ENCODE measurements at regions not wholly inside any gene's neighbourhood (a gene's known extent, or its start where the extent isn't known, plus 50 kb on each side); places are given as distances from the start of the nearest gene placed in this dataset.
"Not testable (repeated sequence)": the region's sequence is repeated elsewhere in the genome, so short reads cannot be mapped to it uniquely, and the experiment has no call there.

DNA sequence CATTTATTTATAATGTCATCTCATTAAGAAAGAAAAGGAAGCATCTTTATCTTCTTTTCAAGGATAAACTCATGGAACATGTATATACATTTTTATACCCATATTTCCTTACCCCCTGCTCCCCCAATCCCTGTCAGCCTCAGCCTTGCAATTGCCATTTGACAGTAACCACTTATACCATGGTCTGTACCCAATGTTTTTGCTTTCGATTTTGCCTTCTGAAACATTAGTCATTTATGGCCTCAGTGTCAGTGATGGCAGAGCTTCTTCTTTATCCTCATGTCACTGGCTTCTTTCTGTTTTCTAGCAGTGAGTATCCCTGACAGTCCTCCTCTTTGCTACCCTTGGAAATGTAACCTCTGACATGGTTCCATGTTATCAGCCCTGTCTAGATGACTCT, 228.4 kb downstream of the SPRY1 start:
- DNase-seq (ENCODE audit: low read depth in 1 of 2, low spot score in 1 of 2), result no peak

DNA sequence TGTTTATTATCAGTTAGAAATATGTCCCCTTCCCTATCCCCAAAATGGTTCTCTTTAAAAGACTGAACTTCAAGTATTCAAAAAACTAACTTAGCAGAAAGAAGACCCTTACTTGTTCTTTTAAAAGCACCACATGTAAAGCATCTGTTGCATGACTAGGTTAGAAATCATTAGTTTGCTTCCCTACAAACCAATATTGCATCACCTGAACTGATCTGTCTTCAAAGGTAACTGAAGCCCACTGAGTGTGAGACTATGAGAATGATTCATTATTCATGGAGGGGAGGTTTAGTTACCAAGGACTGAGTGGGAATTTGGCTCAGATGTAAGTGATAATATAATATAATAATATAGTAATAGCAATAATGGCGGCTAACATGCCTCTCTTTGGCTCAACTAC, 231.7 kb downstream of the SPRY1 start:
- DNase-seq (ENCODE audit: low read depth in 1 of 2, low spot score in 1 of 2), result no peak

DNA sequence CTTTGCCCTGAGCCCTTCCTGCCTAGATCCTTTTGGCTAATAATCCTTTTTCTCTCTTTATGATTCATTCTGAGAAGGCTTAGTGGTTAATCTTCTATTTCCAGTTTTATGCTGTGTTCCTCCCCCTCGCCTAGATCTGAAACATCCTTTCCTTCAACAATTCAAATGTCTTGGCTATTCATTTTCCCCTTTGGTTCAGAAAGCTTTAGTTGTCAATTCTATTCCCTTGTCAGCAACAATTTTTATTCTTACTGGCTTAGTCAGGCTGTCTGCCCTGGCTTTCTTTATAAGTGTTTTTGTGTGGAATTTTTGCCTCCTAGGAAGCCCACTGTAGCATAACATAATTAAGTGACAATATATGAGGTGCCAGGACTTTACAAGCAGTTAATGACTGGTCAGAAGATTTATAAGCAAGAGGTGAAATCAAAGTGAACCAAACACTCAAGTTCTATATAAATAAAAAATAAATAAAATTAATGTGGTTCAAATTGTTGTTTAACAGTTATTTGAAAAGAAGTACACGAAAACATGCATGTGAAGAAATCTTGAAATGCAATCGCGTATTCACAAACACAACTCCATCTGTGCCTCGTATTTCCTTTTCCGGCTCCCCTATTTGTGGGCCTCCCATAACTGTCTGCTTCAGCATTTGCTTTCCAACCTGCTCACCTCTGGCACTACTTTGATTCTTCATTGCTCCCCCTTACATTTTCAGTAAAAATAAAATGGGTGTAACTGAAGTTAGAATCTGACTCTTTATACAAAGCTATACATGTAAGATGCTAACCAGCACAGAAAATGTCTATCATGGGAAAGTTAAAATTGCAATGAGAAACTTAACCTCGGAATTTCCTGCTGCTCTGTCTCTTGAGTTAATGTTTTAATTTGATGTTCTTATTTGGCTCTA, 235.4 kb downstream of the SPRY1 start:
- no peak for DNase-seq (ENCODE audit: low read depth in 1 of 2, low spot score in 1 of 2)

DNA sequence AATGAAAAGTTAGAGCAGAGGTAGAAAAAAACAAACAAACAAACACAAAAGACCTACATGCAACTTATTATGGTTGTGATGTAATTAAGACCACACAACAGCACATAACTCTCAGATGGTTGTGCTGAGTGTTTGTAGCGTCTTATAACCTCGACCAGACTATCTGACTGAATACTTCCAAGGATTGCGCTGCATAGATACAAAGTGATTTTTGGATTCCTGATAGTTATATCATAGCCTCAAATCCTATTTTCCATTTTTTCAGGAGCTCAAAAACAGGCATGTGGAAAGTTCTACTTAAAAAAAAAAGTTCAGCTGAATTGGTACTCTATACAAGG, 236.1 kb downstream of the SPRY1 start:
- no peak for DNase-seq (ENCODE audit: low read depth in 1 of 2, low spot score in 1 of 2)

DNA sequence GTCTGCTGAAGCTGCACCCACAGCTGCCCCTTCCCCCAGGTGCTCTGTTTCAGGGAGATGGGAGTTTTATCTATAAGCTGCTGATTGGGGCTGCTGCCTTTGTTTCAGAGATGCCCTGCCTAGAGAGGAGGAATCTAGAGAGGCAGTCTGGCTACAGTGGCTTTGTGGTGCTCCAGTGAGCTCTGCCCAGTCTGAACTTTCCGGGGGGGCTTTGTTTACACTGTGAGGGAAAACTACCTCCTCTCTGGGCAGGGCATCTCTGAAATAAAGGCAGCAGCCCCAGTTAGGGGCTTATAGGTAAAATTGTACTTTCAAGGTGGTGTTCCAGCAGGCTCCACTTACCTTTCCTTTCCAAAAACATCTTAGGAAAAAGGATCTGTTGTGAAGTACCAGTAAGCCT, 242.2 kb downstream of the SPRY1 start:
- no peak for DNase-seq (ENCODE audit: low read depth in 1 of 2, low spot score in 1 of 2)

DNA sequence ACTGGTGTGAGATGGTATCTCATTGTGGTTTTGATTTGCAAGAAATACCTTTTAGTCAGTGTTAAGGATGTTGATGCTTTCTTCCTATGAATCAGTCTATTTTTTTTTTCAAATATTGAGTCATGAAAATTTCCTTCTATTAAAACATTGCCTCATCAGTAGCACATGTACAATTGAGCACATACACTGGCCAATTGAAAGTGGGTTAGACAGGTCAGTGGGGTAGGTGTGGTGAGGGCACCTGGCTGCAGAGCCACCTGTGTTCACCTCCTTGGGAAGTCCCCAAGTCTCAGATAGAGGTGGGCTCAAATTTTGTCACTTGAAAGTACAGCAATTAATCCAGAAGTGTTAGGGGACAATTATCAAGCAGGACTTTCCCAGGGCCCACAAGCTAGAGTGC, 243.7 kb downstream of the SPRY1 start:
- DNase-seq (ENCODE audit: low read depth in 1 of 2, low spot score in 1 of 2), result no peak

DNA sequence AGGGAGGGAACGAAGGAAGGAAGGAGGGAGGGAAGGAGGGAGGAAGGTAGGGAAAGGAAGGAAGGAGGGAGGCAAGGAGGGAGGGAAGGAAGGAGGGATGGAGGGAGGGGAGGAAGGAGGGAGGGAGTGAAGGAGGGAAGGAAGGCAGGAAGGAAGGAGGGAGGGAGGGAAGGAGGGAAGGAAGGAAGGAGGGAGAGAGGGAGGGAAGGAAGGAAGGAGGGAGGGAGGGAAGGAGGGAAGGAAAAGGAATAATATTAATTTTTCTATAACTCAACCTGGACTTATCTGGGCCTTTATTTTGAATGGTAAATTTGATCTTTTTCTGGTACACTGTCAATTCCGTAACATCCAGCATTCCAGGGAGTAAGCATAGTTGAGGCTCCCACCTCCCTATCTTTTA, 244.2 kb downstream of the SPRY1 start:
- DNase-seq (ENCODE audit: low read depth in 1 of 2, low spot score in 1 of 2), result no peak

DNA sequence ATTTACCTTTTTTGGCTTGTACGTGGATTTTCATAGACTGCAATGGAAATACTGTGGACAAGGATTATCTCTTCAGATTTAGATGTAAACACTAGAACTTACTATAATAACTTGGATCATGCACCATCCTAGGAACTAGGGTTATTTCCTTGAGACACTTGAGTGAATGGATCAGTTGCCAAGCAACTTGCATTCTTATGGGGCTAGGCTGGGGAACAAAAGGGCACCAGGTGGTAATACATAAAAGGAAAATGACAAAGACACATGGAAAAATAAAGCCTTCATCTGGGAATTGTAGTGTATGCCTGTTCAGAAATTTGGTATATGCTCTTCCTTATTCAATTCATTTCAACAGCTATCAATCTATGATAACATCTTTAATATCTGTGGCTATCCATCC, 247.1 kb downstream of the SPRY1 start:
- no peak for DNase-seq (ENCODE audit: low read depth in 1 of 2, low spot score in 1 of 2)

DNA sequence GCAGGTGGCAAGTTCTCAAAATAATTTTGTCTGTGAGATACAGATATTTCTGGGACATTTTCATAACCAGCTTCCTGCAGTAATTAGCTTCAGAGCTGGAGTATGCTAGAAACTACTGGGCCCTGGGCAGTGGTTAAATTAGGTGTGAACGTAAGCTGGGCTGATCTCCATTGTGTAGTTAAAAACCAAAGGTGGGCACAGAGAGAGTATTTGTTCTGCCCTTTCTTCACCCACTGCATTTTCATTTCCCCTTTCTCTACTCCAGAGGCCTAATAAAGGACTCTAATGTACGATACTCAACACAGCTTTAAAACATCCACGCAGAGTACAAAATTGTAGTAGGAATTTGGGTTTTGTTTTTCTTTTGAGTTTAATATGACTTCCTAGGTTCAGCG, 252.7 kb downstream of the SPRY1 start:
- no peak for DNase-seq (ENCODE audit: low read depth in 1 of 2, low spot score in 1 of 2)

DNA sequence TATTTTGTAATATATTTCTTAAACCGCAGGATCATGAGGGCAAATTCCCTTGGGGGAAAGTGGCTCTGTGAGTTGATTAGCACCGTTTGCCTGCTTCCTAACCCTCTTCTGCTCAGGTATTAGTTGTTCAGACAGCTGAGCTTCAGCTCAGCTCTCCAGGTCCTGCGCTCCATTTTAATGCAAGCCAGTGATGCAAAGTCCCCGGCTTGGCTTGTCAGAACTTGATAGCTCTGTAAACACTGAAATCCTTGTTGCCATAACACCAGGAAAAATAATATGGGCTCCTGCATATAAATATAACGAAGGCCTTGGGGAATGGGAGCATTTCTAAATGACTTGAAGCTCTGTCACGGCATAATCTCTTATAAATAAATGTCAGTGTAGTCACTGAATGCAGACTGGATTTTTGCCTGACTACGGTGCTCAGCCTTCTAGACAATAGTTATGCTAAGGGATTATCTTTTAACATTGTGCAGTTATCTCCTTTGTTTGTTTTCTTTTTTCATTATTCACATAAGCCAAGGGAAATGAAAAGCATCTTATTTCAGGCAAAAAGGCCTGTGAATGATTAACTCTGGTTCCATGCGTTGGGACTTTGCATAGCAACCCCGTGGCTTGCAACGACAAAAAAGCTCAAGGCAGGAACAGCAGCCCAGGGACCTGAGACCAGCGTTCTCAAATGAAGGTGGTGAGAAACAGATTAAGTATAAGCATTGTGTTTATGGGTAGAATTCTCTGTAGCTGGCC, 253.2 kb downstream of the SPRY1 start:
- no peak for DNase-seq (ENCODE audit: low read depth in 1 of 2, low spot score in 1 of 2)

DNA sequence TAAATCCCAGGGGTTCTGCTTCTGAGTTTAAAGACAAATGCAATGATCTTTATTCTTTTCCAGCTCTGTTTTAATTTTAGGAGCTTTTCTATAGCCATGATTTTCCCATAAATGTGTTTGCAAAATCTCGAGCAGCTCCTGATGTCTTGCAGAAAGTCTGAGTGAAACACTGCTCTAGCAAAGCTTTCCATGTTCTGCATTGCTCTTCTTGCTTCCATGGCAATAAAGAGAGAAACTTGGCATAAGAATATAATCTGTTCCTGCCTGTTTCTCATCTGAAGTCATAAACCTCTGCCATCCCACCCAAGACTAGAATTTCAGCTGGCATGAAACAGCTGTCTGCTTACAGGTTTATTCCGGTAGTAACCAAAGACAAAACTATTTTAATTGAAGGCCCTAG, 254.5 kb downstream of the SPRY1 start:
- no peak for DNase-seq (ENCODE audit: low read depth in 1 of 2, low spot score in 1 of 2)

DNA sequence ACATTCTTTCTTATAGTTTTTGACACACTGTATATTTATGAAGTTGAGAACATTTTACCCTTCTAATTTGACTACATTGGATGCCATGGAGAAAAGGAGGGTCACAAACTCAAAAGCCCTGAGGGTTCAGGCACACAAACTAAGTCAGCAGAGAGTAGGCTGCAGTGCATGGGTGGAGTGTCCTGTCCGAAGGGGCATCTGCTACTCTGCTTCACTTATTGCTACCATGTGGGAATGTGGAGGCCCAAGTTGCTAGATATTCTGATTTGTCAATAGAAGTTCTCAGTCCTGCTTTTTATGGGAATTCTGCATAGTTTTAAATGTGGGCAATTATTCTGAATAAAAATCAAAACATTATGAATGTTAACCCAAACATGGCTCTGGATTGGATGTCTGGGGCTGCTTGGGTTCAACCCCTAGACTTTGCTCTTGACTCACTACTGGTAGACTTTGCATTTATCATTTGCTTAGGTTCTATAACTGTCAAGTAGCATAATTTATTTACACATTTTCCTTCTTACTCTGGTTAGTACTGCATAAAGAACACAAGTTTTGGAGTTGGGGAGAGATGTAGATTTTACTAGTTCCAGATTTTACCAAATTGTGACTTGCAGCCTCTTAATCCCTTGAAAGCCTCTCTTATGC, 255.1 kb downstream of the SPRY1 start:
- DNase-seq (ENCODE audit: low read depth in 1 of 2, low spot score in 1 of 2), result no peak

DNA sequence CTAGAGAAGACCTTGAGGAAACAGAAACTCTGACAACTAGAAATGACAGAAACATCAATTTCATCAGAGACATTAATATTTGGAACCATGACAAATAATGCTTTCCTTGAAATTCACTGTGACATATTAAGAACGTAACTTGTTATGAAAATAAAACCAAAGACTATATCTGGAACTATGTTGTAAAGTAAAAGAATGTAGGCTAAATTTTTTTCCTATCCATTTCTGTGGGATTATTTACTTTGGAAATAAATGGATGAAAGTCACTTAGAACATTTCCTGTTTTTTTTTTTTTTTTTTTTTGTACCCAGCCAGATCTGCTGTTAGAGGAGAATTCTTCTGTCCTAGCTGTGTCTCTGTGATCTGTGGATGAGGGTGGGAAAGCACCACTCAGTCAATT, 255.9 kb downstream of the SPRY1 start:
- no peak for DNase-seq (ENCODE audit: low read depth in 1 of 2, low spot score in 1 of 2)

DNA sequence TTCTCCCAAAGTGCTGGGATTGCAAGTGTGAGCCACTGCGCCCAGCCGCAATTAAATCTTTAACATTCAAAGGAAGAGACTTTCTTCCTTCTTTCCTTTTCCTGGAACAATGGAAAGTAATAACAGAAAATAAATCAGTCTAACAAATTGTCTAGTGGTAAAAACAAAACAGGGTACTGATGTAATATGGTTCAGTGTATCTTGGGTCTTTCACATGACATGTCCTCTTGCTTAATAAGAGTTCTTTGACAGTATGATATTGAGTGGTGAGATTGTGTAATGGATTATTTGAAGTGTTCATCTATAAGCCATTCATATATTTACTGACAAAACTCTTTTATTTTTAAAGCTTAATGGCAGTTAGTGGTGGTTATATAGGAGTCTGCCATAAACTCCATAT, 256.6 kb downstream of the SPRY1 start:
- no peak for DNase-seq (ENCODE audit: low read depth in 1 of 2, low spot score in 1 of 2)

DNA sequence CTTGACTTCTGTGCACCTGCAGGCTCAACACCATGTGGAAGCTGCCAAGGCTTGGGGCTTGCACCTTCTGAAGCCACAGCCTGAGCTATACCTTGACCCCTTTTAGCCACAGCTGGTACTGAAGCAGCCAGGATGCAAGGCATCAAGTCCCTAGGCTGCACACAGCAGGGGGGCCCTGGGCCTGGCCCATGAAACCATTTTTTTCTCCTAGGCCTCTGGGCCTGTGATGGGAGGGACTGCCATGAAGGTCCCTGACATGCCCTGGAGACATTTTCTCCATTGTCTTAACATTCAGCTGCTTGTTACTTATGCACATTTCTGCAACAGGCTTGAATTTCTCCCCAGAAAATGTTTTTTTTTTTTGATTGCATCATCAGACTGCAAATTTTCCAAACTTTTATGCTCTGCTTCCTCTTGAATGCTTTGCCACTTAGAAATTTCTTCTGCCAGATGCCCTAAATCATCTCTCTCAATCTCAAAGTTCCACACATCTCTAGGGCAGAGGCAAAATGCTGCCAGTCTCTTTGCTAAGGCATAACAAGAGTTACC, 260.2 kb downstream of the SPRY1 start:
- not testable (repeated sequence) for DNase-seq (ENCODE audit: low read depth in 1 of 2, low spot score in 1 of 2)

DNA sequence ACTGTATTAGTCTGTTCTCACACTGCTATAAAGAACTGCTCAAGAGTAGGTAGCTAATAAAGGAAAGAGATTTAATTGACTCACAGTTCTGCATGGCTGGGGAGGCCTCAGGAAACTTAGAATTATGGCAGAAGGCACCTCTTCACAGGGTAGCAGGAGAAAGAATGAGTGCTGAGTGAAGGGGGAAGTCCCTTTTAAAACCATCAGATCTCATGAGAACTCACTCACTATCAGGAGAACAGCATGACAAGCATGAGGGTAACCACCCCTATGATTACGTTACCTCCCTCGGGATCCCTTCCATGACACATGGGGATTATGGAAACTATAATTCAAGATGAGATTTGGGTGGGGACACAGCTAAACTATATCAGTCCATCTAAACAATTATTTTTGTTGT, 261.0 kb downstream of the SPRY1 start:
- not testable (repeated sequence) for DNase-seq (ENCODE audit: low read depth in 1 of 2, low spot score in 1 of 2)

DNA sequence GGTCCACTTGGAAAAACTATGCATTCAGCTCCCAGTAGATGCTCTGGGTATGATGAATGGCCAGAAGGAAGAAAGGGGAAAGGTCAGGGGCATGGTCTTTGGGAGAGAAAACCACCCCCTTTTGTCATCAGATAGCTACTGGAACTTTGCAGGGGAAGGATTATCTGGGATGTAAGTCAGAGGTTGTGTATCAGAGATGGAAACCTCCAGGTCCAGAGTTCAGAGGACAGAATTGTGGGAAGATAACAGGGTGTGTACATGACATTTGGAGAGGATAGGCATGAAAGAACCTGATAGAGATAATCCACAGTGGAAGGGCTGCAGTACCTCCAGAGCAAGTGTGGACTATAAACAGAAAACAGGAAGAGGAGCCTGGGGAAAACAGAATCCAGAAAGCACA, 262.7 kb downstream of the SPRY1 start:
- DNase-seq (ENCODE audit: low read depth in 1 of 2, low spot score in 1 of 2), result no peak

DNA sequence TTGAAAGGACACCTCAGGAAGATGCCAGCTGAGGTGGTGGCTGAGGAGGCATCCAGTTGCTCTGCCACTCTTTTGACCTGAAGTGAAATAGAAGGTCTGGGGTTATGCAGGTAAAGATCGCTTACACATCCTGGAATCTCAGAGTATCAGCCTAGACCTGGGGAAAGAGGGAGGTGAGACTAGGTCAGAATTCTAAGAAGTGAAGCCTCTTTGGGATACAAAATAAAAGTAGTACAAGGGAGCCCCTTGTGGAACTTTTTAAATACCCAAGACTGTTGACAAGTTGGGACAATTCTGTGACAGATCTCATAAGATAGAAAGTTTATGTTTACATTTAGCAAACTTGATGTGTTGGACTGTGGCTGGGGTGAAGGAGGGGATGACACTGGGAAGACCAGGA, 263.1 kb downstream of the SPRY1 start:
- no peak for DNase-seq (ENCODE audit: low read depth in 1 of 2, low spot score in 1 of 2)

DNA sequence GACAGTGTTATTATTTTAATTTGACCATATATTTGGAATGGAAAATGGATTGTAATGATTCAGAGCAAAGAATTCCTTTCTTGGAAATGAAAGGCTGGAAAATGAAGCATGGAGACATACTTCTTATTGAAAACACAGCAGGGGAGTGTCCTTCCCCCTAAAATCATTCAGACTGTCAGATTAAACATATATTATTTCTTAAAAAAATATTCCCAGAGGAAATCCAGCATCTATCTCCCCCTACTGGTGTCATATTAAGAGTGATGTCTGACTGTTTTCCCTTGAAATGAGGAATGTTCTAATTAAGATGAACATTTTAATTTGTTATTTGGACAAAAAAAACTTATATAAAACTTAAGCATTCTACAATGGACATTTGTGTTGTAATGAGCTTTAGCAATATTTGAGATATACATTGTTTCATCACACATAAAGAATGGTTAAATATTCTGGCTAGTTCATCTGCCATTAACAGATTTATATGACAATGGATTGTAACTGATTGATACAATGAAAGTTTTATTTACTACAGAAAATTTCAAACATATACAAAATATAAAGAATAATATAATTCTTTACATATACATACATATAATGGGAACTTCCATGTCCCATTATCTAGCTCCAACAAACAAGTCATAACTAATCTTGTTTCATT, 264.6 kb downstream of the SPRY1 start:
- DNase-seq (ENCODE audit: low read depth in 1 of 2, low spot score in 1 of 2), result no peak

DNA sequence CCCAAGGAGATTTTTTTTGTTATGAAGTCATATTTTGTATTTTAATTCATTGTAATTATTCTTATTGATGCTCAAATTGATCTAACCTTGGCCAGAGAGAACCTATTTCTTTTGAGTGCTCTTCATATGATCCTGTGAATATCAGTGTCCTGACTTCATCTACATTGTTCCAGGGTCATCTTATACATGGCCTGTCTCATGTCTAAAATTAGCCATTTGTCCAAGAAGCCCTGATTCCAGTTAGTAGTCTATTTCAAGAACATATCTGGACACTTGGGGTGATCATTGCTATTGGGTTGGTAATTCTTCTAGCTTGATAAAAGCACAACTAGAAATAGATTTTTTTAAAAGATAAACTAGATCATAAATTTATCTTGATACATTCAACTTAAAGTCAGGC, 266.2 kb downstream of the SPRY1 start:
- no peak for DNase-seq (ENCODE audit: low read depth in 1 of 2, low spot score in 1 of 2)

DNA sequence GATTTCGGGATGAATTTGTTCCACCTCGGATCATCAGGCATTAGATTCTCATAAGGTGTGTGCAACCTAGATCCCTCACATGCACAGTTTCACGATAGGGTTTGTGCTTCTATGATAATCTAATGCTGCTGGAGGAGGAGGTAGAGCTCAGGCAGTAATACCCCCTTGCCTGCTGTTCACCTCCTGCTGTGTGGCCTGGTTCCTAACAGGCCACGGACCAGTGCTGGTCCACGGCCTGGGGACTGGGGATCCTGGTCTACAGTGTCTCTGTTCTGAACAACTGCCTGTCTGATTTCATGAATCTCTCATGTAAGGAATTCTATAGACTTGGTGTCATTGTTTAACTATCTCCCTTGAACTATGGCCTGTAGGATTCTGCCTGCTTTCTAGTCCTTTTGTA, 269.9 kb downstream of the SPRY1 start:
- no peak for DNase-seq (ENCODE audit: low read depth in 1 of 2, low spot score in 1 of 2)
